A549 (cell line): ENCODE measurements at regions not wholly inside any gene's neighbourhood (a gene's known extent, or its start where the extent isn't known, plus 50 kb on each side); places are given as distances from the start of the nearest gene placed in this dataset.

Source experiments
- ATAC-seq, 2 experiments: fragments of 200-7000 bp in 1 of 2; fragments of >200 bp in 1 of 2; cut with Nextera tagmentation in 1 of 2; cut with Tn5 transposase in 1 of 2; 3 replicates each; pipeline versions ENCODE4 v1.8.0 to v1.9.1; 2018 to 2020; ENCODE audit warnings: mild to moderate bottlenecking in 1 of 2, moderate library complexity in 1 of 2
- CTCF ChIA-PET: fragments of 300-600 bp; sonication (Branson Sonifier 250); formaldehyde crosslinking; extraction: SDS; loops from one replicate; lab custom pipeline; 2021; ENCODE audit warnings: antibody characterized with exemption, inconsistent platforms; lab: Yijun Ruan, JAX
- POLR2A ChIA-PET: fragments of 350-600 bp; formaldehyde crosslinking; extraction: SDS; loops from one replicate; lab custom pipeline; 2021; ENCODE audit warnings: antibody characterized with exemption, inconsistent platforms; lab: Yijun Ruan, JAX
- DNase-seq, 2 experiments: peaks; one replicate each; pipeline versions ENCODE4 v3.0.0 to v3.0.0-alpha.2; 2011 to 2016; ENCODE audit warnings: low read depth in 1 of 2, low spot score in 1 of 2
- FAIRE-seq: peaks from 2 replicates; lab custom pipeline; 2011; peaks lifted over from hg19 to GRCh38; lab: Jason Lieb, UNC
- H3K27ac ChIP-seq, 2 experiments: fragments of >200 bp; sonication (Bioruptor Twin); formaldehyde crosslinking; 3 replicates each; pipeline ENCODE4 v1.5.1; 2016 to 2017
- H3K4me1 ChIP-seq: fragments of >200 bp; sonication (Bioruptor Twin); formaldehyde crosslinking; 3 replicates; pipeline ENCODE4 v1.6.1; 2016
- H3K4me2 ChIP-seq: fragments of >200 bp; sonication (Bioruptor Twin); formaldehyde crosslinking; 3 replicates; pipeline ENCODE4 v1.6.1; 2016
- H3K4me3 ChIP-seq: fragments of >200 bp; sonication (Bioruptor Twin); formaldehyde crosslinking; 3 replicates; pipeline ENCODE4 v1.5.1; 2016
- H3K9me3 ChIP-seq: fragments of >200 bp; sonication (Bioruptor Twin); formaldehyde crosslinking; 3 replicates; pipeline ENCODE4 v1.6.1; 2016
- CHD2 ChIP-seq: fragments of 150-350 bp; IDR thresholded peaks from 2 replicates; pipeline ENCODE4 v1.6.1; 2014; ENCODE audit warnings: low read length; ENCODE audit not compliant: partially characterized antibody
- CTCF ChIP-seq: fragments of >200 bp; sonication (Bioruptor Twin); formaldehyde crosslinking; IDR thresholded peaks from 3 replicates; pipeline ENCODE4 v1.5.1; 2016
- FOSB ChIP-seq: fragments of 250-450 bp; sonication (Bioruptor Pico); IDR thresholded peaks from 2 replicates; pipeline ENCODE4 v1.5.0; 2020; ENCODE audit warnings: mild to moderate bottlenecking, moderate library complexity
- GATA3 ChIP-seq: IDR thresholded peaks from 2 replicates; pipeline ENCODE4 v1.6.1; 2012; ENCODE audit warnings: borderline replicate concordance
- HOXB13 ChIP-seq: fragments of 250-450 bp; sonication (Bioruptor Pico); IDR thresholded peaks from 2 replicates; pipeline ENCODE4 v1.5.0; 2020; ENCODE audit warnings: low read depth, mild to moderate bottlenecking, moderate library complexity
- HOXB5 ChIP-seq: fragments of 250-450 bp; sonication (Bioruptor Pico); IDR thresholded peaks from 2 replicates; pipeline ENCODE4 v1.5.0; 2020; ENCODE audit warnings: mild to moderate bottlenecking, moderate library complexity
- KDM1A ChIP-seq: fragments of 200-600 bp; sonication (generic); IDR thresholded peaks from 2 replicates; pipeline ENCODE4 v1.6.1; 2016; ENCODE audit warnings: low read depth, mild to moderate bottlenecking
- KDM5A ChIP-seq: fragments of 200-600 bp; sonication (generic); IDR thresholded peaks from 2 replicates; pipeline ENCODE4 v1.6.1; 2016; ENCODE audit warnings: antibody characterized with exemption, mild to moderate bottlenecking
- MAFK ChIP-seq: fragments of 450-650 bp; IDR thresholded peaks from 2 replicates; pipeline ENCODE4 v1.6.1; 2014; ENCODE audit not compliant: partially characterized antibody
- MYC ChIP-seq: IDR thresholded peaks from 2 replicates; pipeline ENCODE4 v1.6.1; 2012; ENCODE audit warnings: mild to moderate bottlenecking, inconsistent platforms, low read length, improper control_type of control experiment, borderline replicate concordance
- NFE2L2 ChIP-seq: fragments of 150-350 bp; conservative IDR thresholded peaks from 2 replicates; pipeline ENCODE4 v1.6.1; 2014; ENCODE audit warnings: low read length
- NPAS2 ChIP-seq: fragments of 250-450 bp; sonication (Bioruptor Pico); IDR thresholded peaks from 2 replicates; pipeline ENCODE4 v1.8.0; 2022; ENCODE audit warnings: mild to moderate bottlenecking, moderate library complexity, borderline replicate concordance
- POLR2A ChIP-seq: IDR thresholded peaks from 2 replicates; pipeline ENCODE4 v1.6.1; 2012; ENCODE audit warnings: mild to moderate bottlenecking, low read length
- POLR2AphosphoS2 ChIP-seq: conservative IDR thresholded peaks from 2 replicates; pipeline ENCODE4 v1.6.1; 2012; ENCODE audit warnings: low read length, improper control_type of control experiment, inconsistent platforms
- RAD21 ChIP-seq, 2 experiments: fragments of >200 bp in 1 of 2; sonication (Bioruptor Twin) in 1 of 2; formaldehyde crosslinking in 1 of 2; IDR thresholded peaks in 1 of 2; conservative IDR thresholded peaks in 1 of 2; 2 replicates in 1 of 2; 3 replicates in 1 of 2; pipeline ENCODE4 v1.6.1; 2012 to 2018; ENCODE audit warnings: inconsistent platforms in 1 of 2
- RARB ChIP-seq: fragments of 250-450 bp; sonication (Bioruptor Pico); IDR thresholded peaks from 2 replicates; pipeline ENCODE4 v1.8.0; 2021; ENCODE audit warnings: mild to moderate bottlenecking, moderate library complexity
- RCOR1 ChIP-seq: fragments of 150-350 bp; IDR thresholded peaks from 2 replicates; pipeline ENCODE4 v1.6.1; 2014; ENCODE audit warnings: antibody characterized with exemption, low read length, low read depth
- SMC3 ChIP-seq: fragments of >200 bp; sonication (Bioruptor Twin); formaldehyde crosslinking; IDR thresholded peaks from 3 replicates; pipeline ENCODE4 v1.6.1; 2018; ENCODE audit warnings: inconsistent platforms
- SREBF2 ChIP-seq: fragments of 450-650 bp; IDR thresholded peaks from 2 replicates; pipeline ENCODE4 v1.6.1; 2014; ENCODE audit warnings: mild to moderate bottlenecking, moderate library complexity
- TFCP2L1 ChIP-seq: fragments of 250-450 bp; sonication (Bioruptor Pico); IDR thresholded peaks from 2 replicates; pipeline ENCODE4 v1.5.0; 2021; ENCODE audit warnings: mild to moderate bottlenecking
- ZC3H11A ChIP-seq: fragments of 450-650 bp; IDR thresholded peaks from 2 replicates; pipeline ENCODE4 v1.6.1; 2014; ENCODE audit warnings: antibody characterized with exemption, mild to moderate bottlenecking
- WGBS: methylation state at CpG from one replicate; pipeline ENCODE4 v1.1.6; 2017; ENCODE audit errors: missing lambda C conversion rate; 5-methylcytosine and 5-hydroxymethylcytosine counted together
- TF ChIP-seq, protein P1 (sequence below): IDR thresholded peaks from 2 replicates; pipeline ENCODE4 v1.6.1; 2012; ENCODE audit warnings: low read depth, borderline replicate concordance
- TF ChIP-seq, protein P2 (sequence below): IDR thresholded peaks from 2 replicates; pipeline ENCODE4 v1.6.1; 2012

- Histone ChIP-seq H3K9me3 (no peaks in the 10 kb centered on the region), H3K4me3 (no peak overlapping the region), H3K4me2 (no peak overlapping the region), H3K4me1 (no peaks in the 10 kb centered on the region), H3K27ac (no peak overlapping the region)
- ATAC-seq (no peak), FAIRE-seq (no peak), DNase-seq (no peak)
- WGBS = 0% methylated on average over 1 of the region's 1 CpG
- ChIA-PET POLR2A (no interaction called here), CTCF (no interaction called here)
- TF ChIP-seq, protein P1, sequence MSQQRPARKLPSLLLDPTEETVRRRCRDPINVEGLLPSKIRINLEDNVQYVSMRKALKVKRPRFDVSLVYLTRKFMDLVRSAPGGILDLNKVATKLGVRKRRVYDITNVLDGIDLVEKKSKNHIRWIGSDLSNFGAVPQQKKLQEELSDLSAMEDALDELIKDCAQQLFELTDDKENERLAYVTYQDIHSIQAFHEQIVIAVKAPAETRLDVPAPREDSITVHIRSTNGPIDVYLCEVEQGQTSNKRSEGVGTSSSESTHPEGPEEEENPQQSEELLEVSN = no peak
- TF ChIP-seq KDM1A = no peak
- TF ChIP-seq, protein P2, sequence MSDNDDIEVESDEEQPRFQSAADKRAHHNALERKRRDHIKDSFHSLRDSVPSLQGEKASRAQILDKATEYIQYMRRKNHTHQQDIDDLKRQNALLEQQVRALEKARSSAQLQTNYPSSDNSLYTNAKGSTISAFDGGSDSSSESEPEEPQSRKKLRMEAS = no peak
Measured at GRCh38 chr6:95279616-95280015, 297.7 kb upstream of the MANEA start.

DNA sequence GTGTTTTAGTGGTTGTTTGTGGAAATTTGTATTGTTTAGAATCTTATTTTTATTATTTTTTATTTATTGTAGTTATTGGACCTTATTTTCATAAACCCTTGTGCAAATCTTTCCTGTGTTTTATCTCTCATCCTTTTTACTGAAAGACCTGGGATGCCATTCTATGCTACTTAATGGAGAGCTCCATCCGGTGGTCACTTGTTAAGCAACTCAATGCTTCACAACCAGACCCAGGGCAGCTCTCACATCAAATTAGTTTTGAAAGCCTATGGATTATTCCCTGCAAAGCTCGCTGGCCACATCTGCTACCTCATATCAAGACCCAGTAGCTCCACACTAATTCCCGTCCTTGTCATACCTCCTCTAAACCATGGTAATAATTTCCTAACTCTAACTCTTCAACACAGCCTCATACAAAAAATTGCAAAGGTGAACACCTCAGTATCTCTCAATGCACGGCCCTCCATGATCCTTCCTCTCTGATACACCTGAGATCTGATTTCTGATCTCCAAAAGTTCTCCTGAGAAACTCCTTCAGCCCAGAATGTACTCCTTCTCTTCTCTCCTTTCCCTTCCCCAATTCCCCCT, 296.6 kb upstream of the MANEA start:
- TF ChIP-seq RARB (CRISPR knock-in tag) (no peak), RAD21 (conservative IDR thresholded peaks at IDR 0.05 in 1 of 2, IDR thresholded peaks at IDR 0.05 in 1 of 2) (peak; percentile 31 to 34; a peak in 1 of 5 replicates), SREBF2 (no peak), FOSB (CRISPR knock-in tag) (no peak), POLR2AphosphoS2 (no peak), CHD2 (no peak), GATA3 (no peak), POLR2A (no peak), NFE2L2 (no peak), MAFK (no peak), NPAS2 (CRISPR knock-in tag) (no peak), KDM5A (no peak), SMC3 (0 out of 3 replicates have a peak, but pooled peaks have one; percentile 35), ZC3H11A (no peak), HOXB5 (CRISPR knock-in tag) (no peak)
- ATAC-seq = peak; percentile 39 to 59; a peak in 3 of 6 replicates
- Histone ChIP-seq H3K4me1 (no peaks in the 10 kb centered on the region), H3K9me3 (no peaks in the 10 kb centered on the region), H3K4me2 (no peak overlapping the region), H3K4me3 (no peak overlapping the region), H3K27ac (no peak overlapping the region)
- 2% methylated on average over 4 of the region's 4 CpGs for WGBS
- DNase-seq = peak in 1 of 2 experiments; percentile 40
- CTCF ChIA-PET = interaction anchor here (0.5 kb wide), 1 partner anchor 80 kb away, joined by 4 read pairs; no protein-coding TSS in a partner anchor
- POLR2A ChIA-PET = no interaction called here
- FAIRE-seq = no peak

- CTCF ChIA-PET = no interaction called here
- DNase-seq = no peak
- Histone ChIP-seq H3K9me3 (no peaks in the 10 kb centered on the region), H3K4me2 (no peak overlapping the region), H3K4me1 (no peaks in the 10 kb centered on the region), H3K4me3 (no peak overlapping the region), H3K27ac (no peak overlapping the region)
- FAIRE-seq = no peak
- WGBS = 12% methylated on average over 2 of the region's 2 CpGs
- TF ChIP-seq RCOR1 (no peak), KDM1A (no peak), RAD21 (conservative IDR thresholded peaks at IDR 0.05 in 1 of 2, IDR thresholded peaks at IDR 0.05 in 1 of 2) (no peak), MYC (no peak), HOXB13 (CRISPR knock-in tag) (no peak), RARB (CRISPR knock-in tag) (no peak), POLR2A (no peak), CTCF (no peak), TFCP2L1 (CRISPR knock-in tag) (no peak)
- TF ChIP-seq, protein P1 = no peak
- no peak for ATAC-seq
- POLR2A ChIA-PET = no interaction called here
Measured at GRCh38 chr6:95285881-95286280, 291.5 kb upstream of the MANEA start.
